ENCODE measurements at regions not wholly inside any gene's neighbourhood (a gene's known extent, or its start where the extent isn't known, plus 50 kb on each side); places are given as distances from the start of the nearest gene placed in this dataset.
A peak's percentile ranks its signal among the peaks of the same experiment; 100 is the strongest.

GRCh38 chrX:44040406-44040805 lies 67.2 kb upstream of the NDP start:
- peaks cover 3% of the 10 kb centered on the region for H3K9me3 ChIP-seq (replicated peaks; ENCODE audit: low read length)
- no peaks in the 10 kb centered on the region for H3K36me3 ChIP-seq (ENCODE audit: insufficient read depth, low read length)
- H3K9ac ChIP-seq (ENCODE audit: low read depth, low read length), result no peak overlapping the region
- H3K4me2 ChIP-seq (ENCODE audit: low read length), result no peak overlapping the region
- peaks cover 4% of the 10 kb centered on the region for H3K27me3 ChIP-seq (ENCODE audit: control insufficient read depth, insufficient read depth, low read length)
- no peak overlapping the region for H3K4me3 ChIP-seq (ENCODE audit: low read length)
- peaks cover 15% of the 10 kb centered on the region for H3K4me1 ChIP-seq (ENCODE audit: control insufficient read depth, insufficient read depth, low read length)

- H3K4me1 ChIP-seq (ENCODE audit: control insufficient read depth, insufficient read depth, low read length), result peaks cover 15% of the 10 kb centered on the region
These were observed 66.4 kb upstream of the NDP start for GRCh38 chrX:44039556-44039955.

DNA sequence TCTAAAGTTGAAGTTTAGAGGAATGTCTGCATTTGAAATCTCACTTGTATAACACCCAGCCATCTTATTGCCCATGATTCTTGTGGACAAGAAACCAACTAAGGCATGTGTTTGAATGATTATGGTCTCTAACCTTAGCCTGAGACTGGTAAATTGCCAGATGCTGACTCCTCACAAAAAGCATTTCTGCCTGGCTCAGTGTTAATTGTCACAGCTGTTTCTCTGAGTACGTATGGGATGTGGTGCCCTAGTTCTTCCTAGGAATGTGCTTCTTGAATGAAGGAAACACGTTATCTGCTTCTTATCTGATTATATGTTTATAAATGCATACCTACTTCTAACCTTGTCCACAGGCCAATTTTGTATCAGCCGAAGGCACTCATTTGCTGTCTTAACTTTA lies 63.1 kb upstream of the NDP start:
- peaks cover 15% of the 10 kb centered on the region for H3K4me1 ChIP-seq (ENCODE audit: control insufficient read depth, insufficient read depth, low read length)
- peaks cover 4% of the 10 kb centered on the region for H3K27me3 ChIP-seq (ENCODE audit: control insufficient read depth, insufficient read depth, low read length)
- no peak overlapping the region for H3K4me3 ChIP-seq (ENCODE audit: low read length)
- no peaks in the 10 kb centered on the region for H3K36me3 ChIP-seq (ENCODE audit: insufficient read depth, low read length)
- H3K9me3 ChIP-seq (replicated peaks; ENCODE audit: low read length), result no peaks in the 10 kb centered on the region
- peak overlapping the region; percentile 4 for H3K4me2 ChIP-seq (ENCODE audit: low read length)
- no peak overlapping the region for H3K9ac ChIP-seq (ENCODE audit: low read depth, low read length)

More at GRCh38 chrX:44039556-44039955, 66.4 kb upstream of the NDP start:
- Histone ChIP-seq H3K4me2 (ENCODE audit: low read length) (no peak overlapping the region), H3K27me3 (ENCODE audit: control insufficient read depth, insufficient read depth, low read length) (peaks cover 4% of the 10 kb centered on the region), H3K36me3 (ENCODE audit: insufficient read depth, low read length) (no peaks in the 10 kb centered on the region), H3K9me3 (replicated peaks; ENCODE audit: low read length) (peaks cover 3% of the 10 kb centered on the region), H3K4me3 (ENCODE audit: low read length) (no peak overlapping the region), H3K9ac (ENCODE audit: low read depth, low read length) (no peak overlapping the region)

DNA sequence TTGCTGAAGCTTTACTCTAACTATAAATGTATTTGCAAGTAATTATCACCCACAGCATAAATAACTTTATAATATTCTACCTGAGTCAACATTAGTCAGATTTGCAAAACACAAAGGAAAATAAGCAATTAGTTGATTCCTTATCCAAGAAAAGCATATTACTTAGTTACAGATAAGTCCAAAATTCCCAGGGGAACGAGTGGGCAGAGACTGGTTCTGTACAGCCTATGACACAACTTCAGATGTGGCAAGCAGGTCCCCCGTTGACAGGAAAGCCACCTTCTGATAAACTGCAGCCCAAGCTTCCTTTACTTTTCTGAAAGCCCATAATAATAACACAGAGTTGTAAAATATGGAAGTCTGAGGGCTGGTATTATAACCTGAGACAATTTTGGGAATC lies 62.4 kb upstream of the NDP start:
- no peaks in the 10 kb centered on the region for H3K9me3 ChIP-seq (replicated peaks; ENCODE audit: low read length)
- H3K9ac ChIP-seq (ENCODE audit: low read depth, low read length), result no peak overlapping the region
- no peak overlapping the region for H3K4me3 ChIP-seq (ENCODE audit: low read length)
- H3K4me2 ChIP-seq (ENCODE audit: low read length), result peak overlapping the region; percentile 19
- H3K27me3 ChIP-seq (ENCODE audit: control insufficient read depth, insufficient read depth, low read length), result peaks cover 4% of the 10 kb centered on the region
- H3K36me3 ChIP-seq (ENCODE audit: insufficient read depth, low read length), result no peaks in the 10 kb centered on the region
- H3K4me1 ChIP-seq (ENCODE audit: control insufficient read depth, insufficient read depth, low read length), result peaks cover 15% of the 10 kb centered on the region

- H3K4me1 ChIP-seq (ENCODE audit: control insufficient read depth, insufficient read depth, low read length), result peaks cover 15% of the 10 kb centered on the region
- no peak overlapping the region for H3K9ac ChIP-seq (ENCODE audit: low read depth, low read length)
- no peak overlapping the region for H3K4me2 ChIP-seq (ENCODE audit: low read length)
- no peaks in the 10 kb centered on the region for H3K9me3 ChIP-seq (replicated peaks; ENCODE audit: low read length)
- no peak overlapping the region for H3K4me3 ChIP-seq (ENCODE audit: low read length)
- no peaks in the 10 kb centered on the region for H3K27me3 ChIP-seq (ENCODE audit: control insufficient read depth, insufficient read depth, low read length)
- H3K36me3 ChIP-seq (ENCODE audit: insufficient read depth, low read length), result no peaks in the 10 kb centered on the region
These were observed 59.3 kb upstream of the NDP start for GRCh38 chrX:44032479-44032878.

- Histone ChIP-seq H3K4me1 (ENCODE audit: control insufficient read depth, insufficient read depth, low read length) (peaks cover 4% of the 10 kb centered on the region), H3K4me2 (ENCODE audit: low read length) (no peak overlapping the region), H3K9ac (ENCODE audit: low read depth, low read length) (no peak overlapping the region), H3K9me3 (replicated peaks; ENCODE audit: low read length) (no peaks in the 10 kb centered on the region), H3K27me3 (ENCODE audit: control insufficient read depth, insufficient read depth, low read length) (no peaks in the 10 kb centered on the region), H3K4me3 (ENCODE audit: low read length) (no peak overlapping the region), H3K36me3 (ENCODE audit: insufficient read depth, low read length) (no peaks in the 10 kb centered on the region)
These were observed 52.4 kb upstream of the NDP start for GRCh38 chrX:44025555-44025954.
